Mesenchymal stem cell (in vitro differentiated cells and primary cell): ENCODE measurements at regions not wholly inside any gene's neighbourhood (a gene's known extent, or its start where the extent isn't known, plus 50 kb on each side); places are given as distances from the start of the nearest gene placed in this dataset.

Experiments used
- DNase-seq: peaks from one replicate; pipeline ENCODE4 v3.0.0-alpha.2; 2013
- H2AFZ ChIP-seq: one replicate; pipeline ENCODE4 v1.6.1; 2013; ENCODE audit warnings: low read depth, mild to moderate bottlenecking, control low read depth, inconsistent platforms, low read length, moderate library complexity
- H2AK5ac ChIP-seq: 2 replicates; pipeline ENCODE4 v1.6.1; 2013; ENCODE audit warnings: low read length, moderate library complexity, mild to moderate bottlenecking, inconsistent platforms; ENCODE audit not compliant: severe bottlenecking
- H2BK120ac ChIP-seq: one replicate; pipeline ENCODE4 v1.6.1; 2013; ENCODE audit warnings: low read depth, mild to moderate bottlenecking, inconsistent platforms, low read length, moderate library complexity
- H2BK12ac ChIP-seq, 2 experiments: one replicate each; pipeline ENCODE4 v1.6.1; 2013; ENCODE audit warnings: inconsistent platforms in 2 of 2, low read length in 2 of 2, mild to moderate bottlenecking in 2 of 2, moderate library complexity in 2 of 2, control low read depth in 1 of 2
- H2BK15ac ChIP-seq: one replicate; pipeline ENCODE4 v1.6.1; 2013; ENCODE audit warnings: mild to moderate bottlenecking, low read depth, inconsistent platforms; ENCODE audit not compliant: poor library complexity, severe bottlenecking
- H2BK5ac ChIP-seq: 2 replicates; pipeline ENCODE4 v1.6.1; 2013; ENCODE audit warnings: low read depth, mild to moderate bottlenecking, low read length, control low read depth, inconsistent platforms; ENCODE audit not compliant: poor library complexity, severe bottlenecking
- H3K14ac ChIP-seq, 2 experiments: one replicate each; pipeline ENCODE4 v1.6.1; 2013; ENCODE audit warnings: inconsistent platforms in 2 of 2, low read length in 2 of 2, control low read depth in 1 of 2, mild to moderate bottlenecking in 1 of 2, moderate library complexity in 1 of 2
- H3K18ac ChIP-seq, 2 experiments: one replicate each; pipeline ENCODE4 v1.6.1; 2013; ENCODE audit warnings: inconsistent platforms in 2 of 2, low read length in 2 of 2, control low read depth in 1 of 2, low read depth in 1 of 2, mild to moderate bottlenecking in 1 of 2
- H3K23ac ChIP-seq, 2 experiments: one replicate each; pipeline ENCODE4 v1.6.1; 2013; ENCODE audit warnings: inconsistent platforms in 2 of 2, low read length in 2 of 2, mild to moderate bottlenecking in 2 of 2, moderate library complexity in 2 of 2, control low read depth in 1 of 2
- H3K27ac ChIP-seq: 2 replicates; pipeline ENCODE4 v1.5.1; 2013; ENCODE audit warnings: mild to moderate bottlenecking, moderate library complexity, low read length, control low read depth, inconsistent platforms; ENCODE audit not compliant: poor library complexity, severe bottlenecking
- H3K27me3 ChIP-seq, 2 experiments: 2 replicates each; pipeline versions ENCODE4 v1.6.1 to v1.7.0; 2013; ENCODE audit warnings: low read length in 2 of 2, mild to moderate bottlenecking in 2 of 2, moderate library complexity in 2 of 2, control low read depth in 1 of 2, inconsistent platforms in 1 of 2; ENCODE audit not compliant: control insufficient read depth in 1 of 2, insufficient read depth in 1 of 2
- H3K36me3 ChIP-seq, 2 experiments: 2 replicates each; pipeline versions ENCODE4 v1.6.1 to v1.7.0; 2013; ENCODE audit warnings: low read length in 2 of 2, control low read depth in 1 of 2, inconsistent platforms in 1 of 2, low read depth in 1 of 2, mild to moderate bottlenecking in 1 of 2; ENCODE audit not compliant: insufficient read depth in 2 of 2, control insufficient read depth in 1 of 2
- H3K4ac ChIP-seq, 2 experiments: one replicate each; pipeline ENCODE4 v1.6.1; 2013; ENCODE audit warnings: inconsistent platforms in 2 of 2, low read length in 2 of 2, mild to moderate bottlenecking in 2 of 2, moderate library complexity in 2 of 2, control low read depth in 1 of 2, low read depth in 1 of 2
- H3K4me1 ChIP-seq: 2 replicates; pipeline ENCODE4 v1.6.1; 2013; ENCODE audit warnings: low read depth, low read length, control low read depth; ENCODE audit not compliant: control insufficient read depth, insufficient read depth
- H3K4me2 ChIP-seq: 2 replicates; pipeline ENCODE4 v1.6.1; 2013; ENCODE audit warnings: low read length, mild to moderate bottlenecking, inconsistent platforms; ENCODE audit not compliant: poor library complexity, severe bottlenecking
- H3K4me3 ChIP-seq, 2 experiments: 2 replicates each; pipeline versions ENCODE4 v1.5.1 to v1.7.0; 2013; ENCODE audit warnings: low read length in 2 of 2, mild to moderate bottlenecking in 2 of 2, control low read depth in 1 of 2, low read depth in 1 of 2; ENCODE audit not compliant: insufficient read depth in 1 of 2
- H3K79me1 ChIP-seq: replicated peaks from 2 replicates; pipeline ENCODE4 v1.6.1; 2013; ENCODE audit warnings: mild to moderate bottlenecking, control low read depth, low read length, inconsistent platforms; ENCODE audit not compliant: poor library complexity, severe bottlenecking
- H3K9ac ChIP-seq: 2 replicates; pipeline ENCODE4 v1.7.0; 2013; ENCODE audit warnings: mild to moderate bottlenecking, low read length, moderate library complexity
- H3K9me3 ChIP-seq: 2 replicates; pipeline ENCODE4 v1.7.0; 2013; ENCODE audit warnings: mild to moderate bottlenecking, low read length; ENCODE audit not compliant: control insufficient read depth
- H4K8ac ChIP-seq: one replicate; pipeline ENCODE4 v1.6.1; 2013; ENCODE audit warnings: inconsistent platforms, mild to moderate bottlenecking, low read length, moderate library complexity
- H4K91ac ChIP-seq: one replicate; pipeline ENCODE4 v1.6.1; 2013; ENCODE audit warnings: mild to moderate bottlenecking, low read length, inconsistent platforms
- WGBS: methylation state at CpG from one replicate; pipeline ENCODE4 v1.1.7; 2013; ENCODE audit warnings: mixed read lengths; 5-methylcytosine and 5-hydroxymethylcytosine counted together

DNA sequence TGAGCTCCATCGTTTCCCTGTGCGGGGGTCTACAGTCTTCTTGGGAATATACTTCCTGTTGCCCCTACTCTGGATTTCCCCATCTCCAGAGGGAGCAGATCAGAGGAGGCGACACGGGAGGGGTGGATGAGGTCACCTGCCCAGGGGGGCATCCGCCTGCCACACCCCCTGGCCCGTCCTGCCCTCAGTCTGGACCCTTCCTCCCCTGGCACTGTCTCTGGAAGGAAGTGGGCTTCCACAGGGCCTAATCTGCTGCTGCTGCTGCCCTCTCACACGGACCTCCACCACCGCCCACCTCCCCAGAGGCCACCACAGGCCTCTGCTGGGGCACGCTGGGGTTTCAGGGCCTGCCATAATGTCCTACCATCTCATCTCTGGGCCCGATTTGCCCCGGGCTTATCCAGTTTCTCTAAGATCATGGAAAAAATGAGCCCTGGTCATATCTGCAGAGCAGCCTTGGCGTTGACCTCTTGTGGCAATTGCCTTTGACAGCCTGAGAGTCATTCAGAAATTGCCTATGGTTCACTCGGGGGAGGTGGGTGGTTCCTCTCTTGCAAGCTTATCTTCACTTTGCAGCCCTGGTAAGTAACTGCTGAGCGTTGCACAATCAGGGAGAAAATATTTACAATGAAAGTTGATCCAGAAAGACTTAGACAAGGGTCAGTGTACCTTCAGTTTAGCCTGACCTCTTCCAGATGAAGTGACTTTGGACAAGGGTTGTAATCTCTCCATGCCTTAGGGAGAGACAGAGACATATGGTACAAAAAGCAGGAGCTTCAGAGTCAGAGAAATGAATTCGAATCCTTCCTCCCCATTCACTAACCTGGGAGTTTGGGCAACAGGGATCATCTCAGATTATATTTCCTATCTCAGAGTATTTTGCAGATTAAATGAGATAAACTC, 252.4 kb downstream of the TOMM20 start:
- H2BK120ac ChIP-seq: no peak overlapping the region
- H4K91ac ChIP-seq: peak overlapping the region; percentile 66
- peak overlapping the region; percentile 46 to 78 for H3K4ac ChIP-seq
- peak overlapping the region; percentile 23 for H2AK5ac ChIP-seq
- H3K9ac ChIP-seq: no peak overlapping the region
- no peak overlapping the region for H2BK5ac ChIP-seq
- H3K14ac ChIP-seq: peak overlapping the region in 1 of 2 experiments; percentile 83
- H3K27ac ChIP-seq: no peak overlapping the region
- no peaks in the 10 kb centered on the region for H3K79me1 ChIP-seq
- H2BK12ac ChIP-seq: peak overlapping the region in 1 of 2 experiments; percentile 97
- peaks cover 18% of the 10 kb centered on the region for H3K4me1 ChIP-seq
- peak; percentile 68 for DNase-seq
- no peak overlapping the region for H3K4me2 ChIP-seq
- H3K27me3 ChIP-seq: no peaks in the 10 kb centered on the region
- WGBS: 76% methylated on average over 14 of the region's 15 CpGs
- H3K18ac ChIP-seq: peak overlapping the region; percentile 45 to 90
- H2AFZ ChIP-seq: no peak overlapping the region
- no peaks in the 10 kb centered on the region for H3K9me3 ChIP-seq
- H4K8ac ChIP-seq: peak overlapping the region; percentile 70
- H3K4me3 ChIP-seq: no peak overlapping the region
- no peak overlapping the region for H3K23ac ChIP-seq
- H2BK15ac ChIP-seq: peak overlapping the region; percentile 73
- no peaks in the 10 kb centered on the region for H3K36me3 ChIP-seq

DNA sequence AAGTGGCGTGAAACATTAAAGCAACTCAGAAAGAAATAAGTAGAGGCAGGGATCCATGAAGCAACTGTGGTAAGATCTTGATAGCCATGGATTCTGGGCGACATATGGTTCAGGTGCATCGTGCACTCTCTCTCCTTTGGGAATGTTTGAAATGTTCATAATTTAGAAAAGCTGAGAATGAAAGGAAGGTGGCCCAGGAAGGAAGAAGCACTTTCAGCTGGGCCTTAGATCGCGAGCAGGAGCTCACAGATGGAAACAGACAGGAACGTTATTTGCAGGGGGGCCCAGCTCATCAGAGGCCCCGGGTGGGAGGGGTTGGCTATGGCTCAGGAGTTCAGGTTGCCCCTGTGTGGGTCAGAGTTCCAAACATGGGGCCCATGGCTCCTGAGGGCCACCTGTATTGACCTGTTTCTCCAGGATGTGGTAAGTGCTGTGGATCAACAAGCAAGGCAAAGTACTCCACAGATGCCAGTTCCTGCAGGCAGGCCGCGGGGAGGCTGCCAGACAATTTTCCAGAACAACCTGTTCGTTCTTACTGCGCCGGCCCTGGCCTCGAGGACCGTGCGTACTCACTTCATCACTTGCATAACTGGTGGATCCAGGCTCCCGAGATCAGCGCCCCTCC, 253.2 kb downstream of the TOMM20 start:
- H3K18ac ChIP-seq: no peak overlapping the region
- no peaks in the 10 kb centered on the region for H3K36me3 ChIP-seq
- H3K4me3 ChIP-seq: no peak overlapping the region
- H3K23ac ChIP-seq: no peak overlapping the region
- no peak overlapping the region for H3K9ac ChIP-seq
- no peaks in the 10 kb centered on the region for H3K27me3 ChIP-seq
- H3K79me1 ChIP-seq: no peaks in the 10 kb centered on the region
- H3K9me3 ChIP-seq: no peaks in the 10 kb centered on the region
- peaks cover 18% of the 10 kb centered on the region for H3K4me1 ChIP-seq
- no peak overlapping the region for H2BK15ac ChIP-seq
- 95% methylated on average over 17 of the region's 17 CpGs for WGBS
- no peak overlapping the region for H2BK5ac ChIP-seq
- peak overlapping the region in 1 of 2 experiments; percentile 97 for H2BK12ac ChIP-seq
- peak overlapping the region; percentile 22 for H4K8ac ChIP-seq
- H2AK5ac ChIP-seq: no peak overlapping the region
- no peak overlapping the region for H3K4me2 ChIP-seq
- no peak overlapping the region for H3K27ac ChIP-seq
- H2AFZ ChIP-seq: no peak overlapping the region
- no peak overlapping the region for H3K4ac ChIP-seq
- H4K91ac ChIP-seq: no peak overlapping the region
- H3K14ac ChIP-seq: no peak overlapping the region
- no peak overlapping the region for H2BK120ac ChIP-seq
- no peak for DNase-seq

DNA sequence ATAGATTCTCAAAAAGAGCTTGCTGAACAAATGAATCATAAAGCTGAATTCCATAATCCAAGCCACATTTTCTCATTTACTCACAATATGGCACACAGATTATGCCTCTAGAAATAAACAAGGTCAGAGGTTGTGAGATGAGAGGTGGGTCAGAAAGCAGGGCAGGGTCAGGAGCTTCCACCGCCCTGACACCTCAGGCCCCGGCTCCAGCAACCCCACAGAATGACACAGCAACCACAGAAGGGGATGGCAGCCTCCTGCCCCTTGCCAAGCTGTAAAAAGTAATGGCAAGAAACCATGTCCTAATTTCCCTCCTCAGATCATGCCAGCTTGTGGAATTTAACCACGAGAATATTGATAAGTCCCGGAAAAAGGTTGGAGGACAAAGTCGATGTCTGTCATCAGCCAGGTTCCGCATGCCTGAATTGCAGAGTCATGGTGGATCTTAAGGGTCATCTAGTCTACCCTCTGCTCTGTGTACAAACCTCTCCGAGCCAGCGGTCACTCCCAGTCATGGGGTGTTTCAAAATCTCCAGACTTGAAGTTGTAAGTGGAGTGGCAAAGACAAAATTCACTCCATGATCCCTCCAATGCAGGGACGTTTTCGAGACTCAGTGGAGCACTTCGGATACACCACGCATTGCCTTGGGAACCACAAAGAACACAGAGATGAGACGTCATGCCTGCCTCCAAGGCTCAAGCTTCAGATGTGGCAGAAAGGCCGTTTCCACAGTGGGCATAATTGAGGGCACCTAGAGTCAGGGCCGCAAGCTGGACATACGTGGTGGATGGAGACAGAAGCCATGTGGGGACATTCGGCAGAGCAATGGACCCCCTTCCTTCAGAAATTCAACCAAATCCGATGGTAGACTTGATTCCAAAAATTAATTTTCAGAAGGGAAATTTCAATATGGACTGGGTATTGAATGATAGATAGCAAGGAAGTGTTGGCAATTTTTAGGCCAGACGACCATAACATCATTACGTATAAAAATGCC, 254.0 kb downstream of the TOMM20 start:
- Histone ChIP-seq H3K9me3 (no peaks in the 10 kb centered on the region), H3K4me1 (peaks cover 18% of the 10 kb centered on the region), H2BK5ac (no peak overlapping the region), H2BK120ac (peak overlapping the region; percentile 37), H3K4me2 (no peak overlapping the region), H3K18ac (peak overlapping the region; percentile 63 to 70), H3K4me3 (no peak overlapping the region), H2BK15ac (no peak overlapping the region), H2BK12ac (peak overlapping the region; percentile 85 to 90), H3K4ac (peak overlapping the region in 1 of 2 experiments; percentile 82), H4K8ac (peak overlapping the region; percentile 38), H3K9ac (no peak overlapping the region), H3K79me1 (no peaks in the 10 kb centered on the region), H2AFZ (no peak overlapping the region), H3K27me3 (no peaks in the 10 kb centered on the region), H4K91ac (peak overlapping the region; percentile 44), H3K36me3 (no peaks in the 10 kb centered on the region), H3K14ac (no peak overlapping the region), H2AK5ac (peak overlapping the region; percentile 60), H3K27ac (no peak overlapping the region), H3K23ac (no peak overlapping the region)
- 92% methylated on average over 17 of the region's 20 CpGs for WGBS
- DNase-seq: no peak
